Glomerular visceral epithelial cell (primary cell): ENCODE measurements at regions not wholly inside any gene's neighbourhood (a gene's known extent, or its start where the extent isn't known, plus 50 kb on each side); places are given as distances from the start of the nearest gene placed in this dataset.
"Not testable (repeated sequence)": the region's sequence is repeated elsewhere in the genome, so short reads cannot be mapped to it uniquely, and the experiment has no call there.

Experiments used
- DNase-seq: peaks from one replicate; pipeline ENCODE4 v3.0.0-alpha.2; 2016; ENCODE audit errors: extremely low spot score

GRCh38 chr16:88265286-88265938 lies 117.3 kb upstream of the ZNF469 start:
- not testable (repeated sequence) for DNase-seq

GRCh38 chr16:88266036-88266435 lies 116.7 kb upstream of the ZNF469 start:
- DNase-seq: not testable (repeated sequence)

DNA sequence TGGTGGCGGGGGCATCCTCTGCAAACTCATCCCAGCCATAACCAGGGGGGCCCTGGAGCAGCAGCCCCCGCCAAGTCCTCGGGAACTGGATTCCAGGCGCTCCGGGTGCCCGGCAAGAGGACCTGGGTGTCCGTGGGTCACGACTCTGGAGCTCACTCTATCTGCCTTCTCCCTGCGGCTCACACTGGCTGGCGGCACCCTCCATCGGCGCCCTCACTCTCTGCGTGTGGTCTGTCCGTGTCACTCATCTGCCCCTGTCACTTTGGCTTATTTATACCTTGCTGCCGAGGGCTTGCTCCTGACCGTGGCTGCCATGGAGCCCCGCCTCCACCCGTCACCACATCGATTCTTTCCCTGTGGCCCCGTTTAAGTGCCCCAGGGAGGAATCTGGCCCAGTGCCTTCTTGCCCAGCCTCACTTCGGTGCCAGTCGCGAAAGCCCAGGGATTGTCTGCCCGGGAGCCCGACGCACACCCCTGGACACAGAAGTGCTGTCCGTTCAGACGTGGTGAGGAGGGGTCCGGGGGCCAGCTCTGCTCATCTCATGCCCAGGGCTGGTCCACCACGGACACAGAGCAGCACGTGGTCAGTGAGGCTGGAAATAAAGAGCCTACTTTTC lies 115.7 kb upstream of the ZNF469 start:
- DNase-seq: not testable (repeated sequence)

DNA sequence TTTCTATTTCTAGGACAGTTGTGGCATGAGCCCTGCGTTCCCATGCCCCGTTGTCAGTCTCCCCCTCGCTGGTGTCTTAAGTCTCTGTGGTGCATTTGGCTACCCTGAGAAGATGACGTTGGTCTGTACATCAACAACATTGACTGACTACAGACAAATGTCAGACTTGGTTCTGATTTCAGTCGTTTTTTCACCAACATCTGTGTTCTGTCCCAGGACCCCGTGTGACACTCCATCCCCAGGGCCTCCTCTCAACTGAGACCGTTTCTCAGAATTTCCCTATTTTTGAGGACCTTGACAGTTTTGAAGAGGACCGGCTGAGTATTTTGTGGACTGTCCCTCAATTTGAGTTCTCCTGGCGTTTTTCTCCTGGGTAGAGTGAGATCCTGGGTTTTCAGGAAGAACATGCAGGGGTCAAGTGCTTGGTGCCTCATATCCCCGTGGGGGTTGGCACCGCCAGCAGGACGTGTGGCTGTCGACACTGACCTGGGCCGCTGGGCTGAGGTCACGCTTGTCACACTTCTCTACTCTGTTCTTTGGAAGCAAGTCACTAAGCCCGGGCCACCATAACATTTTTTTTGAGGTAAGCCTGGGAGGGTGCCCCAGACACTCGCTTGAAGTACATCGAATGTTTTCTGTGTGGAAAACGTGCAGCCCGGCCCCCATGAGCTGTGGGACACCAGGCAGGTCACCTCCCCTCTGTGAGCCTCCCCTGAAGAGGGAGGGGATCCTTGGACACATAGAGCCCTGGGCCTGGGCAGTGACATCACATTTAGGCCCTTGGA lies 114.4 kb upstream of the ZNF469 start:
- DNase-seq: not testable (repeated sequence)

DNA sequence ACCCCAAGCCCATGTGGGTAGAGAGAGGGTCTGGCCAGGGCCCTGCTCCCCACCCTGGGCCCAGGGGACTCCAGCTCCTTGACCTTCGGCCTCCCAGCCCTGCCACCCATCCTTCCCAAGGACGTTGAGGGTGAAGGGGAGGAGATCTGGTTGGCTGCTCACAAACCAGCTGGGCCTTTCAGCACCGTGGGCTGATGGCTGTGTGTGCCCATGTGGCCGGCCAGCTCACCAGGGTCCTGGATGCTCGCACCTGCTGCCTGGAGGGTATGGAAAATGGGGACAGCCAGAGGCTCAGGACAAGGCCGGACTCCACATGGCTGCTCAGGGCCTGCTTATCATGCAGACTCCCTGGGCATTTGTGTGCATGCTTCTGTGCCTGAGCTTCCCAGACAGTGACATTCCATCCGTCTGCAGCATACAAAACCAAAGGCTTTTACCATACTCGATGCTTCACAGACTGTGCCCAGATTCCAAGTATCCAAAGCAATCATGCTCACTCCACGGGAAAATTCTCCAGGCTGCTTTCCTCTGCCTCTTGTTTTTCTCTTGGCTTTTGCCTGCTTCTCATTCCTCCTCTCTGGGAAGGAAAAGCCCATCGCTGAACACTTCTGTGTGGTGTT lies 112.5 kb upstream of the ZNF469 start:
- not testable (repeated sequence) for DNase-seq

- DNase-seq: not testable (repeated sequence)
Observed at GRCh38 chr16:88271296-88271695, 111.5 kb upstream of the ZNF469 start.

- DNase-seq: not testable (repeated sequence)
Observed at GRCh38 chr16:88271776-88272175, 111.0 kb upstream of the ZNF469 start.

DNA sequence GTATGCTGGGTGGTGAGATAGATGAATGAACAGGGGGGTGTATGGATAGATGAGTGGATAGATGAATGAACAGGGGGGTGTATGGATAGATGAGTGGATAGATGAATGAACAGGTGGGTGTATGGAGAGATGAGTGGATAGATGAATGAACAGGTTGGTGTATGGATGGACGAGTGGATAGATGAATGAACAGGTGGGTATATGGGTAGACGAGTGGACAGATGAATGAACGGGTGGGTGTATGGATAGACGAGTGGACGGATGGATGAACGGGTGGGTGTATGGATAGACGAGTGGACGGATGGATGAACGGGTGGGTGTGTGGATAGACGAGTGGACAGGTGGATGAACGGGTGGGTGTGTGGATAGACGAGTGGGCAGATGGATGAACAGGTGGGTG lies 110.3 kb upstream of the ZNF469 start:
- not testable (repeated sequence) for DNase-seq

DNA sequence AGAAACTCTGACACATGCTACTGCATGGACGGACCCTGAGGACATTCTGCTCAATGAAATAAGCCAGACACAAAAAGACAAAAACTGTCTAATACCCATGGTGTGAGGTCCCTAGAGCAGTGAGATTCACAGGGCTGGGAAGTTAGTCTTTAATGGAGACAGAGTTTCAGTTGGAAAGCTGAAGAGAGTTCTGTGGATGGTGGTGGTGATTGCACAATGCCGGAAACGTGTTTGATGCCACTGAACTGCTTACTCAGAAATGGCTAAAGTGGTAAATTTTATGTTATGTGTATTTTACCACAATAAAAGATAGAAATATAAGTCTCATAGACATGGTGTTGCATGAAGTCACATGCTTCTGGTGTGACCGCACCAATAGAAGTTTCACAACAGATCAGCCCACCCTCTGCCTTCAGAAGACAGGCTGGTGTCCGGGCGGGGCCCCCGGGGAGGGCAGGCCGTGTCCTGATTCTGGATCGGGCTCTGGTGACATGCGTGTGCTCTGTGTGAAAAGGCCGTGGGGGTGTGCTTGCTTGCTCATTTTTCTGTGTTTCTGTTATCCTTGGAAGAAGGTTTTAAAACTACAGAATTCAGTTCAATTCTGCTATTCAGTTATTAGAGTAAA lies 108.5 kb upstream of the ZNF469 start:
- DNase-seq: not testable (repeated sequence)

DNA sequence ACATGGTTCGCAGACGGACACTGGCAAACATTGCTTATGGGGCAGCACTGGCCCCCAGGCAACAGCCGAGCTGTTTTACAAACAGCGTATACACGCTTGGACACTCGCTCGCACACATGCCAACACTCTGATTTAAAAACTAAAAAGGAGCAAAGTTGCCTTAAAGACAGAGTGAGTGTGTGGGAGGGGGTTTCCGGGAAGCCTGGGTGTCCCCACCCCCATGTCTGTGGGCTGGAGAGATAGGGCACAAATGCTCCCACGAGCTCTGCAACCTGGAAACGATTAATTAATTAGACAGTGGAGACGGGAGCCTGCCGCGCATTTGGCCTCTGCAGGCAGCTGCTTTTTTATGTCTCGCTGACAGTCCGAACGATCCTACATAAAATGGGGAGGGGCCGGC lies 107.9 kb upstream of the ZNF469 start:
- no peak for DNase-seq

DNA sequence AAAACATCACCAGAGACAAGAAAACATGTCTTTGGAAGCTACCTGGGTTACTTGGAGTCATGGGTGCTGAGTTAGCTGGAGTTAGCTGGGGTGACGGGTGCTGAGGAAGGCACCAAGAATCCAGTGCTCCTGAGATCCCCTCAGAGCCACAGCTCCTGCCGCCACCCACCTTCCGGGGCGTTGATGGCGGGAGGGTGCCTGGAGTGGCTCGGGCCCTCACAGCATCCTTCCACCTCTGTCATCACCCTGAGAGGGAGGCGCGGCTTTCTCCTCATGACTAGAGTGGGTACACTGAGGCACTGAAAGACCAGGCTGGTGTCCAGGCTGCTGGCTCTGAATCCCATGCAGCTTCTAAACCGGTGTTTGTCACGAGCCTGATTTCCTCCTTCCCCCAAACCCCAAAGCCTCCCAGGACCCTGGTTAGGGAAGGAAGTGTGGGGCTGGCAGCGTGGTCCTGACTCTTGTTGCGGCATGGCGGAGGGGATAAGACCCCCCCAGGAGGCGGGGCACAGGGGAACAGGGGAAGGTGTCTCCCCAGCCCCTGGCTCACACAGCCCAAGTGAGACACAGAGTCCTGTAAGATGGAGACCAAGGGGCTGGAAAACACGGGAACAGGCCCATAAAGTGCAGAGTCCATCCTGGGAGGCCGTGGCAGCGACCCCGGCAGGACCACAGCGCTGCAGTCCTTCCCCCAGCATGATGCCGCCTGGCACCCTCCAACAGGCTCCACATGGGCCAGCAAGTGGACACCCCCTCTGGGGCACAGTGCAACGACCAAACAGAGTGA lies 107.2 kb upstream of the ZNF469 start:
- not testable (repeated sequence) for DNase-seq

DNA sequence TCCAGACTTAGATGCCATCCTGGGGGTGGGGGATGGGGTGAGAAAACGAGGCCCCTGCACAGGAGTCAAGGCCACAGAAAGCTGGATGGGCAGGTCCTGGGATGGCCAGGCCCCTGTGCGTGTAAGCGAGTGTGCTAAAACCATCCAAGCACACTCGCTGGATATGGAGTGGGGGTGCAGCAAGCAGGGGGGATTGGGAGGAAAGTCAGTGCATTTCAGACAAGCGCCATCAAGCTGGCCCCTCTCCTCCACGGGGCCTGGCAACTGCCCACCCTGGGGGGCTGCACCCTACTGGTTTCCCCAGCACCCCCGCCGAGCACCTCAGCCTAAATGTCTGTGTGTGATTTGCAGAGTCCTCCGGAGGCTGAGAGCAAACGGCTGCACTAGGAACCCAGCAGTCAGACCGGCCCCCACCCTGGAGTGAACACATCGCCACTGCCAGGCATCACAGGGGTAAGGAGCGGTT lies 106.6 kb upstream of the ZNF469 start:
- DNase-seq: not testable (repeated sequence)

- no peak for DNase-seq
Observed at GRCh38 chr16:88276591-88276990, 106.2 kb upstream of the ZNF469 start.

DNA sequence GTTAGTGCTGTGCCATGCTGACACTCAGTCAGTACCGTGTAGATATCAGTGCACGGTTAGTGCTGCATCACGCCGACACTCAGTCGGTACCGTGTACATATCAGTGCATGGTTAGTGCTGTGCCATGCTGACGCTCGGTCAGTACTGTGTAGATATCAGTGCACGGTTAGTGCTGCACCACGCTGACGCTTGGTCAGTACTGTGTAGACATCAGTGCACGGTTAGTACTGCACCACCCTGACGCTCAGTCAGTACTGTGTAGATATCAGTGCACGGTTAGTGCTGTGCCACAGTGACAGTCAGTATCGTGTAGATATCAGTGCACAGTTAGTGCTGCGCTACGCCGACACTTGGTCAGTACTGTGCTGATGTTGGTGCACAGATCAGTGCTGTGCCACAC lies 102.8 kb upstream of the ZNF469 start:
- no peak for DNase-seq

DNA sequence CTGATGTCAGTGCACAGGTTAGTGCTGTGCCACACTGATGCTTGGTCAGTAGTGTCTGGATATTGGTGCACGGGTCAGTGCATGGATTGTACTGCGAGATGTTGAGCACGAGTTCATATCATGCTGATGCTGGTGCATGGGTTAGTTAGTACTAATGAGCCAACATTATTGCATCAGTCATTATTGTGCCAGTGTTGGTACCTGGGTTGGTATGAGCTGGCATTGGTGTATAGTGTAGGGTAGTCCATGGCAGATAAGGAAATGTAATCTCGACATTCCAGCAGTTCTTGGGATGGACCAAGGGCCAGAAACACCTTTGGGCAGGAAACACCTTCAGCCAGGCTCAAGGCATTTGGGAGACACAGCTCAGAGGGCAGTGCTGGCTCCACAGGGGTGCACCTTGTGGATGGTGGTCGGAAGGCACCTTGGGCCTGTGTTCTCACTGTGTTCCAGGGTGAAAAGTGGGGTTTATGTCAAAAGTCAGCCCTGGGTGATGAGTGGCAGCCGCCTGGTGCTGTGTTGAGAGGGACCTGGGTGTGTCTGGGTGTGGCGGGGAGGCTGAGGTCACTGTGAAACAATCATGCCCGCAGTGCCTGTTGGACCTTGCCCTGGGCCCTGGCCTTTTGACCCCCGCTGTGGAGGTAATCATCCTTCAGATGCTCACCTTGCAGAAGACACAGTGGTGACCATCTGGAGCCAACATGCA lies 100.7 kb upstream of the ZNF469 start:
- DNase-seq: no peak

DNA sequence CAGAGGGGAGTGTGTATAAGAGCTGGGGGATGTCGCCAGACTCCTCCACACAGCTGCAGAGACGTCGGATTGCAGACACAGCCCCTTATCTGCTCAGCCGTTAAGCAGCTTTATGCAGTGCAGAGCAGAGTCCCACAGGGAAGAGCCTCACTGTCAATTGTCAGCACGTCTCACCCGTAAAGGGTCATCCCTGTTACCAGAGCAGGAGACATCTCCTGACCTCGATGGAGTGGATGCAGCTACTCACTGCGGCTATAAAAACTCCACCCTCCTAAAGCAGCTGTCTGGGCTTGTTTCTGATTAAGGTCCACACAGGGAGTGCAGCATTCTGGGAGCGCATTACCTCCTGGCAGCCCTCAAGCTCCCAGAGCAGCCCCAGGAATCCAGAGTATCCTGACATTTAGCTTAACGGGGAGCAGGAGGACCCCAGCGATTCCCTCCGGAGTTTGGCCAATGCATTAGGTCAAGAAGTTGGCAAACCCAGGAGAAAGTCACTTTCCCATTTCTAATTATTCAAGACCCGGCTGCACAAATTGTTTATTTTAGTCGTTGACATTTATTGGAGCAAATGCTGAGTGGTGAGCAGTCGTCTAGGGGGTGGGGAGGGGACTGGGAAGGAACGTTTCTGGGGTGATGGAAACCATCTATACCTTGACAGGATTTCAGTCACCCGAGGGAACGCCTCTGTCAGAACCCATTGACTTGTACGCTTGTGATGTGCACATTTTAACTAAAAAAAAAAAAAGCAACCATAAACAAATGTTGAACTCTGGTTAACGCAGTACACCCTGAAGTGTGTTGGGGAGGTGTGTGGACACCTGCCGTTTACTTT lies 100.0 kb upstream of the ZNF469 start:
- no peak for DNase-seq

DNA sequence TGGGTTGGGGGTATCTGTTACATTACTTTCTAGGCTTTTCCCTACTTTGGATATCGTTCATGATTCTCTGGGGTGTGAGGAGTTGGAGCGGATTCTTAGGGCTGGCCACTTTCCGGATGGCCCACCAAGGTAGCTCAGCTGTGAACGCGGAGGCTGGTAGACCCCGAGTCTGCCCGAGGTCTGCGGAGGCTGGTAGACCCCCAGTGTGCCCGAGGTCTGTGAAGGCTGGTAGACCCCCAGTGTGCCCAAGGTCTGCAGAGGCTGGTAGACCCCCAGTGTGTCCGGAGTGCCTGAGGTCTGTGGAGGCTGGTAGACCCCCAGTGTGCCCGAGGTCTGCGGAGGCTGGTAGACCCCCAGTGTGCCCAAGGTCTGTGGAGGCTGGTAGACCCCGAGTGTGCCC lies 99.2 kb upstream of the ZNF469 start:
- DNase-seq: no peak

GRCh38 chr16:88284101-88284500 lies 98.7 kb upstream of the ZNF469 start:
- no peak for DNase-seq
